GM13976 (cell line): ENCODE measurements at regions not wholly inside any gene's neighbourhood (a gene's known extent, or its start where the extent isn't known, plus 50 kb on each side); places are given as distances from the start of the nearest gene placed in this dataset.

ENCODE experiments used
- DNase-seq: peaks from one replicate; pipeline ENCODE4 v3.0.0; 2012; ENCODE audit warnings: low spot score
- in situ Hi-C: fragments of 300-500 bp; cut with MboI; formaldehyde crosslinking; loops from one replicate; pipeline ENCODE4 v1.12.0; 2022; ENCODE audit warnings: low sequenced_read_pairs, mixed read lengths, inconsistent platforms; ENCODE audit not compliant: unreplicated experiment
- TF ChIP-seq, protein P1 (sequence below): IDR thresholded peaks from 2 replicates; pipeline ENCODE4 v1.5.1; 2012; ENCODE audit warnings: borderline replicate concordance, mild to moderate bottlenecking; ENCODE audit not compliant: insufficient read depth; ENCODE audit errors: extremely low read depth, missing control alignments, control extremely low read depth

- in situ Hi-C loops, result no loop called here
- no peak for DNase-seq
- TF ChIP-seq, protein P1, sequence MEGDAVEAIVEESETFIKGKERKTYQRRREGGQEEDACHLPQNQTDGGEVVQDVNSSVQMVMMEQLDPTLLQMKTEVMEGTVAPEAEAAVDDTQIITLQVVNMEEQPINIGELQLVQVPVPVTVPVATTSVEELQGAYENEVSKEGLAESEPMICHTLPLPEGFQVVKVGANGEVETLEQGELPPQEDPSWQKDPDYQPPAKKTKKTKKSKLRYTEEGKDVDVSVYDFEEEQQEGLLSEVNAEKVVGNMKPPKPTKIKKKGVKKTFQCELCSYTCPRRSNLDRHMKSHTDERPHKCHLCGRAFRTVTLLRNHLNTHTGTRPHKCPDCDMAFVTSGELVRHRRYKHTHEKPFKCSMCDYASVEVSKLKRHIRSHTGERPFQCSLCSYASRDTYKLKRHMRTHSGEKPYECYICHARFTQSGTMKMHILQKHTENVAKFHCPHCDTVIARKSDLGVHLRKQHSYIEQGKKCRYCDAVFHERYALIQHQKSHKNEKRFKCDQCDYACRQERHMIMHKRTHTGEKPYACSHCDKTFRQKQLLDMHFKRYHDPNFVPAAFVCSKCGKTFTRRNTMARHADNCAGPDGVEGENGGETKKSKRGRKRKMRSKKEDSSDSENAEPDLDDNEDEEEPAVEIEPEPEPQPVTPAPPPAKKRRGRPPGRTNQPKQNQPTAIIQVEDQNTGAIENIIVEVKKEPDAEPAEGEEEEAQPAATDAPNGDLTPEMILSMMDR, result no peak
These were observed 204.5 kb downstream of the DTHD1 start for GRCh38 chr4:36485885-36486284.

- no peak for DNase-seq
- TF ChIP-seq, protein P1, result no peak
- in situ Hi-C loops, result no loop called here
These were observed 208.4 kb downstream of the DTHD1 start for GRCh38 chr4:36489798-36490197.

DNA sequence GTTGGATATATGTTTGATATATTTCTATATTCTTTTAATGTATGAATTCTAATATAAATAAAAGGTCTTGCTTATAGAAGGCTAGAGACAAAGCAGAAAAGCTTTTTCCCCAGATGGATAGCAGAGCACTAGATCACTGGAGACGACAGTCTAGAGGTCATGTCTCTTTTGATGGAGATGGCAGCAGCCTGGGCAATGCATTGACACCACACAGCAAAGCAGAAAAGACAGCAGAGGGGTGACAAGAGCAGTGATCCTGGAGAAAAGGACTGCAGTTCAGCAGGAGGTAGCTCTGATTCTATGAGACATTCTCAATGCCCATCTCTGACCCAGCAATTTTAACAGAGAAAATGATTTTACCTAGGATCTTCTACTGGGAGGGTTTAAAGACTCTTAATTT is 210.6 kb downstream of the DTHD1 start:
- TF ChIP-seq, protein P1, result no peak

GRCh38 chr4:36492590-36492989 is 211.2 kb downstream of the DTHD1 start:
- TF ChIP-seq, protein P1, result no peak
- in situ Hi-C loops, result no loop called here
- DNase-seq, result no peak

More for the DNA sequence above, 210.6 kb downstream of the DTHD1 start:
- in situ Hi-C loops, result no loop called here
- no peak for DNase-seq

DNA sequence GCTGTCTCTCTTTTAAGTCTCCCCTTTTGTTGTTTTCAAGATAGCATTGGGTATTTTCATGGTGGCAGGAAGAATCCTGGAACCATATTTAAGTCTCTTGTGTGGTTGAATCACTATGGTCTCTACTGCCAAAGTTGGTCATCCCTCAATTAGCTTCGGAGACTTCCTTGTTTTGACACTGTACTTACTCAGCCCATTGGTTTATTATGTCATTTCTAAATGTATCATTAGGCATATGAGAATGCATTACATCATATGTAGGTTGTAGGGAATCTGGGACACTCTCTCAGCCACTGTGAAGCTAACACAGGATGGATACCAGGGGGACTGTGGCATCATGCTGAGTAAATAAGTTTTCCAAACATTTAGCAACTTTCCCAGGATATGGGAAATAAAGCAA is 211.8 kb downstream of the DTHD1 start:
- TF ChIP-seq, protein P1, result no peak
- in situ Hi-C loops, result no loop called here
- no peak for DNase-seq

- in situ Hi-C loops, result no loop called here
- TF ChIP-seq, protein P1, result no peak
- DNase-seq, result no peak
These were observed 212.6 kb downstream of the DTHD1 start for GRCh38 chr4:36494016-36494415.

- TF ChIP-seq, protein P1, result no peak
- in situ Hi-C loops, result no loop called here
- DNase-seq, result no peak
These were observed 213.3 kb downstream of the DTHD1 start for GRCh38 chr4:36494747-36495146.
